Astrocyte of the cerebellum (primary cell): ENCODE measurements at regions not wholly inside any gene's neighbourhood (a gene's known extent, or its start where the extent isn't known, plus 50 kb on each side); places are given as distances from the start of the nearest gene placed in this dataset.

Experiments used
- DNase-seq: peaks from one replicate; pipeline ENCODE4 v3.0.0-alpha.2; 2011; ENCODE audit warnings: low read depth
- H3K4me3 ChIP-seq: 2 replicates; pipeline ENCODE4 v1.5.1; 2011; ENCODE audit warnings: mild to moderate bottlenecking, low read depth, low read length, moderate library complexity
- CTCF ChIP-seq: IDR thresholded peaks from 2 replicates; pipeline ENCODE4 v1.5.1; 2012; ENCODE audit warnings: low read length, low read depth, moderate library complexity, mild to moderate bottlenecking; ENCODE audit errors: missing control alignments
- in situ Hi-C: cut with HindIII; loops from 2 replicates; pipeline ENCODE4 v1.10.0; 2017; ENCODE audit warnings: low sequenced_read_pairs

GRCh38 chr2:38495880-38496279 is 106.8 kb downstream of the HNRNPLL start:
- H3K4me3 ChIP-seq, result no peak overlapping the region
- in situ Hi-C loops, result no loop called here
- TF ChIP-seq CTCF, result no peak
- DNase-seq, result no peak

- in situ Hi-C loops, result no loop called here
- TF ChIP-seq CTCF, result no peak
- DNase-seq, result no peak
- no peak overlapping the region for H3K4me3 ChIP-seq
Measured at GRCh38 chr2:38494394-38494793, 108.3 kb downstream of the HNRNPLL start.

- no peak for DNase-seq
- TF ChIP-seq CTCF, result no peak
- in situ Hi-C loops, result no loop called here
- no peak overlapping the region for H3K4me3 ChIP-seq
Measured at GRCh38 chr2:38492042-38492615, 110.6 kb downstream of the HNRNPLL start.

- H3K4me3 ChIP-seq, result no peak overlapping the region
- in situ Hi-C loops, result no loop called here
- no peak for DNase-seq
- no peak for TF ChIP-seq CTCF
Measured at GRCh38 chr2:38491436-38491835, 111.3 kb downstream of the HNRNPLL start.

- DNase-seq, result no peak
- in situ Hi-C loops, result no loop called here
- no peak for TF ChIP-seq CTCF
- no peak overlapping the region for H3K4me3 ChIP-seq
Measured at GRCh38 chr2:38489846-38490245, 112.8 kb upstream of the ATL2 start.

- in situ Hi-C loops, result no loop called here
- no peak for TF ChIP-seq CTCF
Measured at GRCh38 chr2:38487852-38488251, 110.8 kb upstream of the ATL2 start.

More at GRCh38 chr2:38487852-38488251, 110.8 kb upstream of the ATL2 start:
- DNase-seq, result no peak
- H3K4me3 ChIP-seq, result no peak overlapping the region
